Activated CD4-positive, alpha-beta memory T cell treated with anti-CD3 and anti-CD28 coated beads, Interleukin-2, amount 10 ng/mL, durations not matched to agents 7 days and 5 days (primary cell): ENCODE measurements at regions not wholly inside any gene's neighbourhood (a gene's known extent, or its start where the extent isn't known, plus 50 kb on each side); places are given as distances from the start of the nearest gene placed in this dataset.
A peak's percentile ranks its signal among the peaks of the same experiment; 100 is the strongest.
"Not testable (repeated sequence)": the region's sequence is repeated elsewhere in the genome, so short reads cannot be mapped to it uniquely, and the experiment has no call there.

ENCODE experiments used
- CTCF ChIA-PET: fragments of 350-600 bp; sonication (Branson Sonifier 250); formaldehyde crosslinking; loops from one replicate; lab custom pipeline; 2021; ENCODE audit warnings: antibody characterized with exemption, inconsistent platforms; lab: Charles Lee
- POLR2A ChIA-PET: fragments of 350-600 bp; sonication (Branson Sonifier 250); formaldehyde crosslinking; loops from one replicate; lab custom pipeline; 2021; ENCODE audit warnings: antibody characterized with exemption; lab: Charles Lee
- DNase-seq: peaks from one replicate; pipeline ENCODE4 v3.0.0-alpha.2; 2020
- H3K27ac Mint-ChIP-seq: one replicate; pipeline ENCODE4 v1.8.0; 2021; ENCODE audit warnings: mild to moderate bottlenecking, mixed read lengths
- H3K27me3 Mint-ChIP-seq: one replicate; pipeline ENCODE4 v1.8.0; 2021; ENCODE audit warnings: mixed read lengths
- H3K36me3 Mint-ChIP-seq: one replicate; pipeline ENCODE4 v1.8.0; 2021; ENCODE audit warnings: low read depth, mixed read lengths
- H3K4me1 Mint-ChIP-seq: one replicate; pipeline ENCODE4 v1.8.0; 2021; ENCODE audit warnings: mixed read lengths
- H3K4me3 Mint-ChIP-seq: one replicate; pipeline ENCODE4 v1.8.0; 2021; ENCODE audit warnings: mild to moderate bottlenecking, mixed read lengths
- H3K9me3 Mint-ChIP-seq: one replicate; pipeline ENCODE4 v1.8.0; 2021; ENCODE audit warnings: mixed read lengths

DNA sequence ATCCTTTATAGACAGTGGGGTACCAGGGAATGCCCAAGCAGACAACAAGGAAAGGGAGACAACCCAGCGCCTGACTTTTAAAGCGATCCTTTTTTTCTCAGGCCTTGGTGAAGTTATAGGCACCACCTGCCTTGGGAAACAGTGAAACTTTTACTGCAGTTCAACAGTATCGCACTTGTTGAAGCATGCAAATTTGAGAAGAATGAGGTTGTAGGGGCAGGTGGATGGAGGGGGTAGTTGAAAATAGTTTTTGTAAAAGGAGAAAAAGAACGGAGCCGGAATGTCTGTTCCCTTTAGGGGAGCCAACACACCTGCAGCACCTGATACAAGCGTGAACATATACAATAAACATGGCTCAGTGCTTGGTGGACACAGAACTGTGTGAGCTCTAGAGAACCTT is 190.2 kb upstream of the NR3C1 start:
- ChIA-PET CTCF (no interaction called here), POLR2A (interaction anchor here (1.8 to 3.7 kb wide), 2 partner anchors 11 to 190 kb away, joined by 4 to 13 read pairs; partner anchors contain the start of gene NR3C1)
- Mint-ChIP-seq H3K4me1 (peaks cover 54% of the 10 kb centered on the region), H3K27me3 (no peaks in the 10 kb centered on the region), H3K9me3 (peaks cover 9% of the 10 kb centered on the region), H3K4me3 (no peak overlapping the region), H3K36me3 (peaks cover 9% of the 10 kb centered on the region), H3K27ac (no peak overlapping the region)
- DNase-seq = no peak

DNA sequence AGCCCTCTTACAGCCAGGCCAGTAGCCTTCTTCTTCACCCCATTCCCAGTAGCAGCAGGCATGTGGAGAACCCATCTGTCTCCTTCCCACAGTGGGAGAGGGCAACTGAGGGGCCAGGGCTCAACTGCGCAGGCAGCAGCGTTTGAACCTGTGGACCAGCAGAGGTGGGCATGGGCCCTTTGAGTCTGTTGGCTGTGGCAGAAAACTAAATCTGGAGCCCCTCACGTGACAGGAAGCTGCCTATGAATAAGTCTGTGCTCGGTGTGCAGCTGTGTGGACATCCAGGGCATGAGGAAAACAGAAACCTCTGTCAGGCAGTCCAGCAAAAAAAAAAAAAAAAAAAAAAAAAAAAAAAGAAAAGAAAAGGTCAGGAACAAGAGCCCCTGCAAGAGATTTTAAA is 189.2 kb upstream of the NR3C1 start:
- POLR2A ChIA-PET = interaction anchor here (1.8 to 3.7 kb wide), 2 partner anchors 12 to 189 kb away, joined by 4 to 13 read pairs; partner anchors contain the start of gene NR3C1
- Mint-ChIP-seq H3K4me3 (no peak overlapping the region), H3K36me3 (peaks cover 5% of the 10 kb centered on the region), H3K9me3 (peaks cover 2% of the 10 kb centered on the region), H3K27ac (no peak overlapping the region), H3K4me1 (peaks cover 63% of the 10 kb centered on the region), H3K27me3 (no peaks in the 10 kb centered on the region)
- CTCF ChIA-PET = interaction anchor here (0.7 kb wide), 1 partner anchor 76 kb away, joined by 4 read pairs; no protein-coding TSS in a partner anchor
- peak; percentile 47 for DNase-seq

DNA sequence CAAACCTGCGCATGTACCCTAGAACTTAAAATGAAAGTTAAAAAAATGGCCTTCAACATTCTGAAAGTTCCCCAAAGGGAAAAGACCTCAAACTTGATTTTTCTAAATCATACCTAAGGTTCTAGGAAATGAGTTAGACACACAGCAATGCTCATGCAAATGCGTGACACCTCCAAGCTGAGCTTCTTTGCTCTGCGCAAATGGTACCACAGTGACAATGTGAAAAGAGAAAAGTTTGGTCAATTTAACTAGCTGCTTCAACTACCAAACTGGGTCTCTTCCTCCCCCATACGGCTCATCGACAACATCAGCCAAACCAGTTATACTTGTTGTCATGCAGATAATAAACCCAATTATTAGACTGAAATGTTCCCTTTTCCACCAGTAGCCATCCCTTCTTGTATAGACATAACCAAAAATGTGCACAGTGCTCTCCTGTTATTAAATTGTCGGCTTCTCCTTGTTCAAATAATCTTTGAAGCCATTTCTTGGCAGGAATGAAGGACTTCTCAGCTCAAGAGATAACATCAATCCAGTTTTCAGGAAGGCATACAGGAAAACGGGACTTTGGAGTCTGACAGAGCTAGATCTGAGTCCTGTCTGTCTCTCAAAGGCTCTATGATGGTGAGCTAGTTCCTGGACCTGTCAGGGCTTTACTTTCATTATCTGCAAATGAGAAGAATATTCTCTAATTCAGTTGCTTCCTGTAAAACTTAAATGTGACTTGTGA is 185.6 kb upstream of the NR3C1 start:
- DNase-seq = no peak
- Mint-ChIP-seq H3K4me1 (peaks cover 67% of the 10 kb centered on the region), H3K27ac (peak overlapping the region; percentile 36), H3K27me3 (no peaks in the 10 kb centered on the region), H3K36me3 (peaks cover 4% of the 10 kb centered on the region), H3K9me3 (no peaks in the 10 kb centered on the region), H3K4me3 (no peak overlapping the region)
- ChIA-PET CTCF (interaction anchor here (0.8 kb wide), 1 partner anchor 10 kb away, joined by 3 read pairs; no protein-coding TSS in a partner anchor), POLR2A (interaction anchor here (1.5 kb wide), 1 partner anchor 16 kb away, joined by 5 read pairs; no protein-coding TSS in a partner anchor)

DNA sequence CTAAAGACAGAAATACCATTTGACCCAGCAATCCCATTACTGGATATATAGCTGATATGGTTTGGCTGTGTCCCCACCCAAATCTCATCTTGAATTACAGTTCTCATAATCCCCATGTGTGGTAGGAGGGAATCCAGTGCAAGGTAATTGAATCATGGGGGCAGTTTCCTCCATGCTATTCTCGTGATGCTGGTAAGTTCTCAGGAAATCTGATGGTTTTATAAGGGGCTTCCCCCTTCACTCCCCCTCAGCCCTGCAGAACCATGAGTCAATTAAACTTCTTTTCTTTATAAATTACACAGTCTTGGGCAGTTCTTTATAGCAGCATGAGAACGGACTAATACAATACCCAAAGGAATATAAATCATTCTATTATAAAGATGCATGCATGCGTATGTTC is 184.6 kb upstream of the NR3C1 start:
- H3K27me3 Mint-ChIP-seq, DNase-seq, CTCF ChIA-PET, H3K27ac Mint-ChIP-seq, H3K9me3 Mint-ChIP-seq, H3K36me3 Mint-ChIP-seq, H3K4me3 Mint-ChIP-seq, POLR2A ChIA-PET: not testable (repeated sequence)
- H3K4me1 Mint-ChIP-seq = peaks cover 68% of the 10 kb centered on the region

DNA sequence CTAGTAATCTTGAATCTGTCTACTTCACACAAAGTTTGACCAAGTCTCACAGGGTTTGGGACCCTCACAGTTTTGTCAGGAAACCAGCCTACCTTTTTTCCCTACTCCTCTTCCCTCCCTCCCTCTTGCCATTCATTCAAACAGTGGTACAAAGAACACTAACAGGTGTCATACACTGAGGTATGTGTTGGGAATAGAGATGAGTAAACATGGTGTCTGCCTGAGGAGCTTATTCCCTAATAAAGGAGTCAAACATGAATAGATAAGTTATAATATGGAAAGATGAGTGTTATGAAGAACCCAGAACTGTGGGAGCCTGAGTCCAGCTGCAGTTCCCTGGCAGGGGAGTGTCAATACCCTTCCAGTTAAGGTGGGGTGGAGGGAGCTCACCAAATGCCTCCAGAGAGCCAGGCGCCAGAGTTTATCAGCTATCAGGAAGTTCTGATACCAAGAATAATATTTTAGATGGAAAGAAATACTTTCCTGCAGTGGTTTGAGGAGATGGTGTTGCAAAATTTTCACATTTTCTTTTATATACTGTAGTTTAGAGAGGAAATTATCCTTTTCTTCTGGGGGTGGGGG is 183.4 kb upstream of the NR3C1 start:
- peaks cover 4% of the 10 kb centered on the region for H3K9me3 Mint-ChIP-seq
- ChIA-PET CTCF (interaction anchor here (0.7 kb wide), 1 partner anchor 585 kb away, joined by 4 read pairs; no protein-coding TSS in a partner anchor), POLR2A (interaction anchor here (0.8 to 1.7 kb wide), 5 partner anchors 8 to 183 kb away, joined by 3 to 11 read pairs (median 4); partner anchors contain the start of gene NR3C1)
- peak overlapping the region; percentile 66 for H3K27ac Mint-ChIP-seq
- H3K4me3 Mint-ChIP-seq = no peak overlapping the region
- H3K36me3 Mint-ChIP-seq = peaks cover 4% of the 10 kb centered on the region
- DNase-seq = no peak
- peaks cover 68% of the 10 kb centered on the region for H3K4me1 Mint-ChIP-seq
- H3K27me3 Mint-ChIP-seq = no peaks in the 10 kb centered on the region

DNA sequence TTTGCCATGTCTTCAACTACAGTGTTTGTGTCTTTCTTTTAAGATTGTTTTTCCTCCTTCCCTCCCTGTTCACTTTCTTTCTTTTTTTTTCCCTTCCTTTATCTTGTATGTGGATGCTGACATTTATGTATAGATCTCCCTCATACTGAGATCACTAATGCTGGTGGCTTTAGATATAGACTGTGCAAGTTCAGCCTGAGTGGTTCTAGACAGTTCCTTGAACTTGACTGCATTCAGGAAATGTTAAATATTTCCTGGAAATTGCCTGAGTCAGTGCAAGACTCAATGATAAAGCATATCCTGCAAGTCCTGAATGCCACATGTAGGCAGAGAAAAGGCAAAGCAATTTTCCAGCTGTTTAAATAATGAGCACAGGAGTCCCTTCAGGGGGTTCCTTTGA is 182.5 kb upstream of the NR3C1 start:
- H3K4me3 Mint-ChIP-seq = no peak overlapping the region
- CTCF ChIA-PET = no interaction called here

DNA sequence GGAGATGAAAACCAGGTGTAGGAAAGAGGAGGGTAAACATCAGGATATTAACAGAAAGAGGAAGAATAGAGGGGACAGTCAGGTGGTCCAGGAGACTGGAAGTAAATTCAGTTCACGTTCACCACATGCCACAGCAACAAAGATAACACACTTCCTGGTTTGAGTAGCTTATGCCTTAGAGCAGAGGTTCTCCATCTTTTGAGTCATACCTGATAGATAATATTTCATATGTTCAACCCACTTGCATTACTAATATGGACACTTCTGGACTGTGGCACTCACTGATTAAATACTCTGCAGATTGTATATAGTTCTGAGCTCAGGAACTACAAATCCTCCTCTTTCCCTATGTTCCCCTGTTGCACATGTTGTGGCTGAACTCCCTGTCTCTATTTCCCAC is 179.9 kb upstream of the NR3C1 start:
- CTCF ChIA-PET = no interaction called here
- POLR2A ChIA-PET = interaction anchor here (1.1 to 2.2 kb wide), 3 partner anchors 10 to 22 kb away, joined by 3 to 9 read pairs (median 3); no protein-coding TSS in a partner anchor
- no peak for DNase-seq
- H3K27ac Mint-ChIP-seq = no peak overlapping the region
- H3K36me3 Mint-ChIP-seq = peaks cover 9% of the 10 kb centered on the region
- H3K27me3 Mint-ChIP-seq = no peaks in the 10 kb centered on the region
- no peak overlapping the region for H3K4me3 Mint-ChIP-seq
- peaks cover 13% of the 10 kb centered on the region for H3K9me3 Mint-ChIP-seq
- H3K4me1 Mint-ChIP-seq = peaks cover 52% of the 10 kb centered on the region

More for the DNA sequence above, 182.5 kb upstream of the NR3C1 start:
- Mint-ChIP-seq H3K9me3 (peaks cover 4% of the 10 kb centered on the region), H3K4me1 (peaks cover 65% of the 10 kb centered on the region), H3K36me3 (peaks cover 9% of the 10 kb centered on the region), H3K27me3 (no peaks in the 10 kb centered on the region), H3K27ac (peak overlapping the region; percentile 66)
- POLR2A ChIA-PET = interaction anchor here (1.2 to 1.7 kb wide), 6 partner anchors 9 to 182 kb away, joined by 3 to 11 read pairs (median 4); partner anchors contain the start of gene NR3C1
- DNase-seq = no peak

DNA sequence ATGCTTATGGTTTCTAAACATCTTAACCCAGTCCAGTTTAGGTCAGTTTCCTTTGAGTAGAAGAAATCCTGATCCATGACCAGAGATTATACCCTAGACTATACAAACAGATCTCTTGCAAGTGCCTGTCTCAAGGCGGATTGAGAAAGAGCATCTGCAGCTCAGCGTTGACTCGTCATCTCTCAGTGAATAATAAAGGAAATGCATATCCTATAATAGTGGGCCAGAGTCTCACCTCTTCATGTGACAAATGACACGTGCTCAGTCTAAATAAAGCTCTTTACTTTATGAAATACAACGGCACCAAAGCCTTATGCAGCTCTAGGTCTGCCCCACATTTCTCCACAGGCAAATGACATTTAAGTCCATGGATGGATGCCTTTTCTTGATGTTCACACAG is 179.4 kb upstream of the NR3C1 start:
- no peaks in the 10 kb centered on the region for H3K27me3 Mint-ChIP-seq
- H3K9me3 Mint-ChIP-seq = peaks cover 15% of the 10 kb centered on the region
- ChIA-PET CTCF (no interaction called here), POLR2A (interaction anchor here (1.1 to 2.2 kb wide), 3 partner anchors 10 to 23 kb away, joined by 3 to 9 read pairs (median 3); no protein-coding TSS in a partner anchor)
- H3K27ac Mint-ChIP-seq = no peak overlapping the region
- H3K4me3 Mint-ChIP-seq = no peak overlapping the region
- no peak for DNase-seq
- H3K36me3 Mint-ChIP-seq = peaks cover 10% of the 10 kb centered on the region
- peaks cover 47% of the 10 kb centered on the region for H3K4me1 Mint-ChIP-seq

DNA sequence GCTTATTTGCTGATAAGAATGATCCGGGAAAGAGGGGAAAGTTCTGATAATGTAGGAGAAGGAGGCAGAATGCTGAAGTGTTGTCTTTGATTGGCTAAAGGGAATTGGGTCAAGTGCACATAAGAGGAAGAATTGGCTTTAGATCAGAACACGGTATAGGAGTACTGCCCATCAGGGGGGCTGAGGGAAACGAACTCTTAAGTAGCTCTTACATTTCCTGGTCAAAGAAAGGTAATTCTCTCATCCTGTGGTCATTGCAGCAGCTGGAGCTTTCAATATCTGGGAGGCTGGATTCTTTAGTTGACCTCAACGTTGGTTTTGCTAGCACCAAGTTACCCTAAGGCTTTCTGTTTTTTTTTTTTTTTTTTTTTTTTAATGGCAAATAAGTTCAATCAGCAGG is 178.7 kb upstream of the NR3C1 start:
- no peak for DNase-seq
- H3K4me3 Mint-ChIP-seq = no peak overlapping the region
- no peaks in the 10 kb centered on the region for H3K27me3 Mint-ChIP-seq
- H3K27ac Mint-ChIP-seq = no peak overlapping the region
- peaks cover 44% of the 10 kb centered on the region for H3K4me1 Mint-ChIP-seq
- peaks cover 16% of the 10 kb centered on the region for H3K9me3 Mint-ChIP-seq
- ChIA-PET CTCF (interaction anchor here (0.6 kb wide), 1 partner anchor 47 kb away, joined by 3 read pairs; no protein-coding TSS in a partner anchor), POLR2A (interaction anchor here (2.2 kb wide), 1 partner anchor 23 kb away, joined by 9 read pairs; no protein-coding TSS in a partner anchor)
- H3K36me3 Mint-ChIP-seq = peaks cover 10% of the 10 kb centered on the region

DNA sequence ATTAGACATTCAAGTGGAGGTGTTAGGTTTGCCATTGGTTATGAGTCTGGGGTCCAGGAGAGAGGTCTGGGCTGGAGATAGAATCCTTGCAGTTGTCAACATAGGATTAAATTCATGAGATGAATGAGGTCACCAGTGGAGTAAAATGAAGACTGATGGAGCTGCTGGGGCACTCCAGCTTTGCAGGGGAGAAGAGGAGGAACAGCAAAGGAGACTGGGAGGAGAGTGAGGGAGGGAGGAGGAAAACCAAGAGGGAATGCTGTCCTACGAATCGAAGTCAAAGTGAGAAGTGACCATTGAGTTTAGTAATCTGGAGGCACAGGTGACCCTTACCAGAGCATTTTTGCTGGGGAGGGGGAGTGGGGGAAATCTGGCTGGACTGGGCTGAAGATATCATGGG is 178.2 kb upstream of the NR3C1 start:
- ChIA-PET CTCF (interaction anchor here (0.6 kb wide), 1 partner anchor 48 kb away, joined by 3 read pairs; no protein-coding TSS in a partner anchor), POLR2A (no interaction called here)
- no peak overlapping the region for H3K27ac Mint-ChIP-seq

DNA sequence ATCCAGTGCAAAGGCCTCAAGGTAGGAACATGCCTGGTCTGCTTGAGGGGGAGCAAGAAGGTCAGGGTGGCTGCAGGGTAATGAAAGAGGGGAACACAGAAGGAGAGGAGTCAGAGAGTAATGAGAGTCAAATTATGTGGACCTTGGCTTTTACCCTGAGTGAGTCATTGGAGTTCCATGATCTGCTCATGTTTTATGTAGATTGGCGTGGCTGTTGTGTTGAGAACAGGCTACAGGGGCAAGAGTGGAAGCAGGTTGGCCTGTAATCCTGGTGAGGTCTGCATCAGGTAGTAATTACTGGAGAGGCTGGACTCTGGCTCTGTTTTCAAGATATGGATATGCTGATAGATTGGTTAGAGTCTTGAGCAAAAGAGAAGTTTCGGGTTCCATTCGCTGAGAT is 177.7 kb upstream of the NR3C1 start:
- Mint-ChIP-seq H3K27me3 (no peaks in the 10 kb centered on the region), H3K27ac (no peak overlapping the region), H3K4me1 (peaks cover 34% of the 10 kb centered on the region), H3K9me3 (peaks cover 18% of the 10 kb centered on the region), H3K36me3 (peaks cover 8% of the 10 kb centered on the region), H3K4me3 (no peak overlapping the region)
- no peak for DNase-seq
- POLR2A ChIA-PET = no interaction called here
- CTCF ChIA-PET = no interaction called here

More for the DNA sequence above, 178.2 kb upstream of the NR3C1 start:
- peaks cover 39% of the 10 kb centered on the region for H3K4me1 Mint-ChIP-seq
- no peak for DNase-seq
- H3K27me3 Mint-ChIP-seq = no peaks in the 10 kb centered on the region
- H3K36me3 Mint-ChIP-seq = peaks cover 8% of the 10 kb centered on the region
- no peak overlapping the region for H3K4me3 Mint-ChIP-seq
- H3K9me3 Mint-ChIP-seq = peaks cover 18% of the 10 kb centered on the region

DNA sequence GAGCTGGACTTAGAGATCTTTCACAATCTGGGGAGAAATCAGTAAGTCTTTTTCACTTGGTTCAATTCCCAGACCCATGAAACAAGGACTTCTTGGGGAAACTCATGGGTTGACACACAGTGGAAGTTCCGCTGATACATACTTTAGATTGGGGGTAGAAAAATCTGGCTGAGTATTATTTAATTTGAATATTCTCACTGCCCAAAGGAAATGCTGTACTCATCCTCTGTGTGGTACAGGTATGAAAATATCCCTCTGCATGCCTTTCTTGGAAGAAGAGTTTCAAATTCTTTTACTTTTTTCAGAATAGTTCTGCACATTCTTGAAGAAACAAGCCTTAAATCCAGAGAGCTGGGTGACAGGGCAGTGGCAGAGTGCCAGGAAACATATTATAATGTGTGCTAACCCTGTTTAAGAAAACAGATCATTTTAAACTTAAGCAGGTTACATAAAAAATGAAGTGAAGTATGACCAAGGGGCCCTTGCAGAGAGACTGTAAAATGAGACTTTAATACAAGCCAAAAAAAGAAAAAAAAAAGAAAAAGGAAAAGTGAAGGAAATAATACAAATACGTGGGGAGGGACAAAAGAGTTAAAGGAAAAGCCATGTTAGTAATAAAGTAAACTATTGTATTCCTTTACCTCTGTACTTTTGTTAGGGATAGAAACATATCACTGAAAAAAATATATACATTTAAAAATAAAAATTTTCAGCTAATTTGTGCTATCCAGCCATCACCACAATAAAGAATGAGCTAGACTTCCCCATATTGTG is 173.4 kb upstream of the NR3C1 start:
- H3K9me3 Mint-ChIP-seq = peaks cover 14% of the 10 kb centered on the region
- H3K4me3 Mint-ChIP-seq = no peak overlapping the region
- no peaks in the 10 kb centered on the region for H3K27me3 Mint-ChIP-seq
- peaks cover 12% of the 10 kb centered on the region for H3K4me1 Mint-ChIP-seq
- ChIA-PET POLR2A (no interaction called here), CTCF (interaction anchor here (0.6 kb wide), 1 partner anchor 216 kb away, joined by 4 read pairs; no protein-coding TSS in a partner anchor)
- peaks cover 8% of the 10 kb centered on the region for H3K36me3 Mint-ChIP-seq
- DNase-seq = no peak
- no peak overlapping the region for H3K27ac Mint-ChIP-seq
